ENCODE measurements at regions not wholly inside any gene's neighbourhood (a gene's known extent, or its start where the extent isn't known, plus 50 kb on each side); places are given as distances from the start of the nearest gene placed in this dataset.

- TF ChIP-seq, protein P1, sequence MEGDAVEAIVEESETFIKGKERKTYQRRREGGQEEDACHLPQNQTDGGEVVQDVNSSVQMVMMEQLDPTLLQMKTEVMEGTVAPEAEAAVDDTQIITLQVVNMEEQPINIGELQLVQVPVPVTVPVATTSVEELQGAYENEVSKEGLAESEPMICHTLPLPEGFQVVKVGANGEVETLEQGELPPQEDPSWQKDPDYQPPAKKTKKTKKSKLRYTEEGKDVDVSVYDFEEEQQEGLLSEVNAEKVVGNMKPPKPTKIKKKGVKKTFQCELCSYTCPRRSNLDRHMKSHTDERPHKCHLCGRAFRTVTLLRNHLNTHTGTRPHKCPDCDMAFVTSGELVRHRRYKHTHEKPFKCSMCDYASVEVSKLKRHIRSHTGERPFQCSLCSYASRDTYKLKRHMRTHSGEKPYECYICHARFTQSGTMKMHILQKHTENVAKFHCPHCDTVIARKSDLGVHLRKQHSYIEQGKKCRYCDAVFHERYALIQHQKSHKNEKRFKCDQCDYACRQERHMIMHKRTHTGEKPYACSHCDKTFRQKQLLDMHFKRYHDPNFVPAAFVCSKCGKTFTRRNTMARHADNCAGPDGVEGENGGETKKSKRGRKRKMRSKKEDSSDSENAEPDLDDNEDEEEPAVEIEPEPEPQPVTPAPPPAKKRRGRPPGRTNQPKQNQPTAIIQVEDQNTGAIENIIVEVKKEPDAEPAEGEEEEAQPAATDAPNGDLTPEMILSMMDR (IDR thresholded peaks at IDR 0.05; ENCODE audit: insufficient read depth in 1 of 2, low read depth in 1 of 2, low read length in 1 of 2, severe bottlenecking in 1 of 2, unreplicated experiment in 1 of 2): no peak
- Histone ChIP-seq H3K9me3 (no peaks in the 10 kb centered on the region), H3K4me3 (ENCODE audit: low read depth, low read length) (no peak overlapping the region), H3K27me3 (replicated peaks; ENCODE audit: control insufficient read depth, insufficient read depth, low read length) (no peaks in the 10 kb centered on the region), H3K4me1 (no peaks in the 10 kb centered on the region), H3K36me3 (ENCODE audit: control insufficient read depth, insufficient read depth, low read length) (no peaks in the 10 kb centered on the region)
- Mint-ChIP-seq H3K36me3 (ENCODE audit: insufficient read depth, unreplicated experiment) (no peaks in the 10 kb centered on the region), H3K27me3 (ENCODE audit: insufficient read depth, unreplicated experiment) (peaks cover 3% of the 10 kb centered on the region), H3K27ac (ENCODE audit: unreplicated experiment) (no peak overlapping the region), H3K9me3 (ENCODE audit: unreplicated experiment) (no peaks in the 10 kb centered on the region), H3K4me3 (ENCODE audit: unreplicated experiment) (no peak overlapping the region), H3K4me1 (ENCODE audit: low read depth, unreplicated experiment) (no peaks in the 10 kb centered on the region)
- POLR2A ChIA-PET: no interaction called here
- intact Hi-C loops (cut with micrococcal nuclease; ENCODE audit: unreplicated experiment): no loop called here
- CTCF ChIA-PET: no interaction called here
- DNase-seq: no peak
- no TSS peak for BruUV-seq (replicated peaks)
Observed at GRCh38 chr7:125592331-125592730, 662.7 kb upstream of the POT1 start.

DNA sequence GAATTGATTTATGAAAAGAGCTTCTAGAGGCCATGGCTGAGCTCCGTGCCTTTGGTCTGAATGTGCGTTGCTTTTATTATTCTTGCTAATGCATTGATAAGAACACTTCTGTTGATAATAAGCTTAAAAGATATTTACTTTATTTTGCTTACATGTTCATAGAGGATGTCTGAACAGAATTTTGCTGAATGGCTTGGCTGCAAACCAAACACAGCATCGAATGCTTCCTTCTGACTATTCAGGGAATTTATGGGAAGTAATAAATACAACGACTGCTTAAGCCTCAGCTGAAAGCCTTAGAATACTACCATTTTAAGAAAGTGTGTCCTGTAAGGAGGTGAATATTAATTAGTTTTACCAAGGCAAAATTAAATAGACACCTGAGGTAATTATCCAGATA lies 643.5 kb upstream of the POT1 start:
- intact Hi-C loops (cut with micrococcal nuclease; ENCODE audit: unreplicated experiment): no loop called here
- Mint-ChIP-seq H3K27me3 (ENCODE audit: insufficient read depth, unreplicated experiment) (peaks cover 9% of the 10 kb centered on the region), H3K4me1 (ENCODE audit: low read depth, unreplicated experiment) (no peaks in the 10 kb centered on the region), H3K36me3 (ENCODE audit: insufficient read depth, unreplicated experiment) (no peaks in the 10 kb centered on the region), H3K4me3 (ENCODE audit: unreplicated experiment) (no peak overlapping the region), H3K27ac (ENCODE audit: unreplicated experiment) (no peak overlapping the region), H3K9me3 (ENCODE audit: unreplicated experiment) (no peaks in the 10 kb centered on the region)
- CTCF ChIA-PET: no interaction called here
- no peaks in the 10 kb centered on the region for H3K27me3 ChIP-seq (replicated peaks; ENCODE audit: control insufficient read depth, insufficient read depth, low read length)
- BruUV-seq (replicated peaks): no TSS peak
- no peaks in the 10 kb centered on the region for H3K4me1 ChIP-seq
- TF ChIP-seq, protein P1 (IDR thresholded peaks at IDR 0.05; ENCODE audit: insufficient read depth in 1 of 2, low read depth in 1 of 2, low read length in 1 of 2, severe bottlenecking in 1 of 2, unreplicated experiment in 1 of 2): no peak
- POLR2A ChIA-PET: no interaction called here
- no peak overlapping the region for H3K4me3 ChIP-seq (ENCODE audit: low read depth, low read length)
- H3K36me3 ChIP-seq (ENCODE audit: control insufficient read depth, insufficient read depth, low read length): no peaks in the 10 kb centered on the region
- H3K9me3 ChIP-seq: no peaks in the 10 kb centered on the region
- no peak for DNase-seq

- H3K4me1 ChIP-seq: no peaks in the 10 kb centered on the region
- DNase-seq: no peak
- no TSS peak for BruUV-seq (replicated peaks)
- no peak overlapping the region for H3K4me3 Mint-ChIP-seq (ENCODE audit: unreplicated experiment)
- POLR2A ChIA-PET: no interaction called here
- H3K27me3 ChIP-seq (replicated peaks; ENCODE audit: control insufficient read depth, insufficient read depth, low read length): no peaks in the 10 kb centered on the region
- H3K4me3 ChIP-seq (ENCODE audit: low read depth, low read length): no peak overlapping the region
- CTCF ChIA-PET: no interaction called here
- TF ChIP-seq, protein P1 (IDR thresholded peaks at IDR 0.05; ENCODE audit: insufficient read depth in 1 of 2, low read depth in 1 of 2, low read length in 1 of 2, severe bottlenecking in 1 of 2, unreplicated experiment in 1 of 2): no peak
- H3K27me3 Mint-ChIP-seq (ENCODE audit: insufficient read depth, unreplicated experiment): peaks cover 9% of the 10 kb centered on the region
- no peaks in the 10 kb centered on the region for H3K4me1 Mint-ChIP-seq (ENCODE audit: low read depth, unreplicated experiment)
- H3K36me3 Mint-ChIP-seq (ENCODE audit: insufficient read depth, unreplicated experiment): no peaks in the 10 kb centered on the region
- no peaks in the 10 kb centered on the region for H3K9me3 Mint-ChIP-seq (ENCODE audit: unreplicated experiment)
- no peak overlapping the region for H3K27ac Mint-ChIP-seq (ENCODE audit: unreplicated experiment)
- no peaks in the 10 kb centered on the region for H3K9me3 ChIP-seq
- no peaks in the 10 kb centered on the region for H3K36me3 ChIP-seq (ENCODE audit: control insufficient read depth, insufficient read depth, low read length)
- intact Hi-C loops (cut with micrococcal nuclease; ENCODE audit: unreplicated experiment): no loop called here
Observed at GRCh38 chr7:125572414-125572813, 642.8 kb upstream of the POT1 start.

Measured in Caco-2 (cell line).